ENCODE measurements at regions not wholly inside any gene's neighbourhood (a gene's known extent, or its start where the extent isn't known, plus 50 kb on each side); places are given as distances from the start of the nearest gene placed in this dataset.

GRCh38 chr1:81192647-81193642 is 607.8 kb upstream of the ADGRL2 start (continued):
- TF ChIP-seq CHD7 (IDR thresholded peaks at IDR 0.05; ENCODE audit: insufficient replicate concordance, low read length) (no peak), SIN3A (conservative IDR thresholded peaks at IDR 0.05 in 1 of 2, IDR thresholded peaks at IDR 0.05 in 1 of 2; ENCODE audit: low read depth in 1 of 2, low read length in 2 of 2) (no peak), SIRT6 (IDR thresholded peaks at IDR 0.05; ENCODE audit: low read length) (no peak), SAP30 (IDR thresholded peaks at IDR 0.05; ENCODE audit: insufficient read depth, insufficient replicate concordance, low read length) (no peak), CTBP2 (IDR thresholded peaks at IDR 0.05; ENCODE audit: borderline replicate concordance, insufficient read depth, insufficient read length, low read length) (no peak), TEAD4 (IDR thresholded peaks at IDR 0.05; ENCODE audit: low read depth, low read length) (no peak), RBBP5 (IDR thresholded peaks at IDR 0.05; ENCODE audit: borderline replicate concordance, low read depth, low read length) (no peak), KDM4A (IDR thresholded peaks at IDR 0.05; ENCODE audit: low read depth, low read length, severe bottlenecking) (no peak), JUND (IDR thresholded peaks at IDR 0.05; ENCODE audit: low read length) (no peak)

All from H1 (cell line).